Fibroblast of pulmonary artery (primary cell): ENCODE measurements at regions not wholly inside any gene's neighbourhood (a gene's known extent, or its start where the extent isn't known, plus 50 kb on each side); places are given as distances from the start of the nearest gene placed in this dataset.
"Not testable (repeated sequence)": the region's sequence is repeated elsewhere in the genome, so short reads cannot be mapped to it uniquely, and the experiment has no call there.

ENCODE experiments used
- DNase-seq: peaks from one replicate; pipeline ENCODE4 v3.0.0-alpha.2; 2010; ENCODE audit warnings: low read depth
- H3K4me3 ChIP-seq: replicated peaks from 2 replicates; pipeline ENCODE4 v1.5.1; 2011; ENCODE audit warnings: low read depth, mild to moderate bottlenecking, control low read depth, low read length, moderate library complexity
- CTCF ChIP-seq: IDR thresholded peaks from 2 replicates; pipeline ENCODE4 v1.5.1; 2011; ENCODE audit warnings: mild to moderate bottlenecking, control low read depth, low read length, inconsistent platforms; ENCODE audit errors: missing control alignments

- TF ChIP-seq CTCF: no peak
- no peak overlapping the region for H3K4me3 ChIP-seq
- DNase-seq: no peak
These were observed 657.8 kb downstream of the DACH1 start for GRCh38 chr13:71209217-71209616.

GRCh38 chr13:71184583-71184982 lies 682.4 kb downstream of the DACH1 start:
- H3K4me3 ChIP-seq, DNase-seq: not testable (repeated sequence)

- not testable (repeated sequence) for DNase-seq, H3K4me3 ChIP-seq
These were observed 683.7 kb downstream of the DACH1 start for GRCh38 chr13:71183352-71183751.

- no peak overlapping the region for H3K4me3 ChIP-seq
- DNase-seq: no peak
- no peak for TF ChIP-seq CTCF
These were observed 695.3 kb downstream of the DACH1 start for GRCh38 chr13:71171740-71172139.

GRCh38 chr13:71169180-71169579 lies 697.8 kb downstream of the DACH1 start:
- TF ChIP-seq CTCF: no peak
- no peak for DNase-seq
- no peak overlapping the region for H3K4me3 ChIP-seq

GRCh38 chr13:71156550-71156949 lies 710.5 kb downstream of the DACH1 start:
- no peak for TF ChIP-seq CTCF
- DNase-seq: no peak

GRCh38 chr13:71149498-71150363 lies 717.3 kb downstream of the DACH1 start:
- no peak for TF ChIP-seq CTCF
- H3K4me3 ChIP-seq: no peak overlapping the region
- no peak for DNase-seq

More at GRCh38 chr13:71156550-71156949, 710.5 kb downstream of the DACH1 start:
- H3K4me3 ChIP-seq: no peak overlapping the region

GRCh38 chr13:71149046-71149445 lies 718.0 kb downstream of the DACH1 start:
- no peak for DNase-seq
- H3K4me3 ChIP-seq: no peak overlapping the region
- TF ChIP-seq CTCF: no peak
